Stimulated activated naive CD4-positive, alpha-beta T cell (primary cell): ENCODE measurements at regions not wholly inside any gene's neighbourhood (a gene's known extent, or its start where the extent isn't known, plus 50 kb on each side); places are given as distances from the start of the nearest gene placed in this dataset.
A peak's percentile ranks its signal among the peaks of the same experiment; 100 is the strongest.

Experiments used
- DNase-seq, 6 experiments: peaks; one replicate each; lab custom pipeline; 2025; lab: John Stamatoyannopoulos, UW

DNA sequence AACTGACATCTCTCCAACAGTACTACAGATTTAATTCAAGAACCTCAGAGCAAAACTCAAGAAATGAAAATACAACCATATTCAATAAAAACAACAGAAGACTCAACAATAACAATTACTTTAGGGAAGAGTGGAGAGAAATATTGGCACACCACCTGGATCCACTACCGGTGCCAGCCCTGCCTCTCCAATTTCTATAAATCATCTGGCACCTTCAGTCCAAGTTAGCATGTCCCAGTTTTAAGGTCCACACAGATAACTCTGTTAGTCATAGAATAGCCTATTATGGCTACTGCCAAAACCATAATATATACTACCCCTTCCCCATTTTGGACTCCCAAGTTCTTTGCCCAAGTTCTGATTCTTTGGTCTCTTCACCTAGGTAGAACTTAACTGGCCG is 69.9 kb upstream of the PSMA6 start:
- no peak for DNase-seq

DNA sequence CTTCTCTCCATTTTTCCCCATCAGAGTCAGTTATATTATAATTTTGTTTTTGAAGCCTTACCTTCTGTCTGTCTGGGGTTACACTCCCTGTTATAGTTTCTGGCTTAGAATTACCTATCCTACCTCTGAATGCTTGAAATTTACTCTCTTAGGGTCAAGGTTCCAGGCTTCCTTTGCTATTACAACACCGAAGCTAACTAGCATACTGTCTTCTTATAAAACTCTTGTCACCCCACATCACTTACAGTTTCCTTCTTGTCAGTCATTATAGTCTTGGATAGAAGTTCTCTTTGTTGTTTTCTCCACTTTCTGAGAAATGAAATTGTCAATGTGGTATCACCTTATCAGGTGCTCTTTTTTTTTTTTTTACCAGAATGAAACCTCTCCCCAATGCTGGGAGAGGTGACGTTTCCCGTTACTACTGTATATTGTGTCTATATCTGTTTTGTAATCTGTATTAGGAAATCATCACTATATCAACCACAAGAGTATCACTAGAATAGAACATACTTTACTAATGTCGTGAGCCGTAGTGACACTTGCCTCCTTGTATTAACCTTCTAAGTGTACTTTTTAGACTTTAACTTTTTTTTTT is 69.2 kb upstream of the PSMA6 start:
- DNase-seq, result no peak

DNA sequence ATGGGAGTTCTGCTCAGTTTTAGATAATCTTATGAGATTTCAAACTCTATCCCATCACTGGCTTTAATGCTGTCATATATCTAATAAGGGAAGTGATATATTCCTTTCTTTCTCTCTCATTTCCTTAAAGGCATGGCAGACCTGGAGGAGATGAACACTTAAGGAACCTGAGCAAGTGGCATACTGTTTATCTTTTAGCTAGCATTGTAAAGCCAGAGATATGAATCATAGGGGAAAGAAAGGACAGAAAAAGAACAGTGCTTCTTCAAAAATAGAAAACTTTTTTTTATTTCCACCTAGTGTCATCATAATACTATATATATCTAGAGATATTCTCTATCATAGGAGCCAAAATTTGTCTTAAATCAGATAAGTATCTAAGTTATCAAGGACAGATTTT is 68.3 kb upstream of the PSMA6 start:
- DNase-seq, result no peak

DNA sequence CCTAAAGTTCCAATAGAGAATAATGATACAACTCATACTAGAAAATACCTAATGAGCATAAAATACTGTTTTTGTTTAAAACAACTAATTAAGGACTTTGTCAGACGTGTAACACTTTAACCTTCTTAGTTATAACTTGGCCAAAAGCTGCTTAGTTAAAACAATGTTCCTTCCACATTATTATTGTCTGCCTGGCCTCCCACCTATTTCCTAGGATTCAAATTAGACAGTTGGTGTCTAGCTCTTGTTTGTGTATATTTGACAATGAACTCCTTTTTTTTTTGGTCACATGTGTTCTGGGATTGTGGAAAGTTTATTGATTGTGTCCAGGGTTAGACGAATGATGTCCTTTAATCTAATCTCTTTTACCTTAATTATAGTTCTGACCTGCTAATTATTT is 67.6 kb upstream of the PSMA6 start:
- no peak for DNase-seq

DNA sequence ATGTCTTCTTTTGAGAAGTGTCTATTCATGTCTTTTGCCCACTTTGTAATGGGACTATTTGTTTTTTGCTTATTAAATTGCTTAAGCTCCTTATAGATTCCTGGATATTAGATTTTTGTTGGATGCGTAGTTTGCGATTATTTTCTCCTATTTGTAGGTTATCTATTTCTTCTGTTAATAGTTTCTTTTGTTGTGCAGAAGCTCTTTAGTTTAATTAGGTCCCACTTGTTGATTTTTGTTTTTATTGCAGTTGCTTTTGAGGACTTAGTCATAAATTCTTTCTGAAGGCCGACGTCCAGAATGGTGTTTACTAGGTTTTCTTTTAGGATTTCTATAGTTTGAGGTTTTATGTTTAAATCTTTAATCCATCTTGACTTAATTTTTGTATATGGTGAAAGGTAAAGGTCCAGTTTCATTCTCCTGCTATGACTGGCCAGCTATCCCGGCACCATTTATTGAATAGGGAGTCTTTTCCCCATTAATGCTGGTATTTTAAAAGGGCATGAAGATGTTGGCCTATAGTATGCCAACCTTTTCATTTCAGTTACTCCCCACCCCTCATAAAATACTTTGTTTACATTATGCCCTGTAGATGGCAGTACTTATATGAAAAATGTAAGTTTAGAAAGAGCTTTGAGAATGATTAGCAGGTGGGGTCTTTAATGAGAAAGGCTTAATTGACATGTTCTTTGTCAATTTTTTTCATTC is 62.9 kb upstream of the PSMA6 start:
- peak in 3 of 6 experiments; percentile 12 to 26 (median 17) for DNase-seq

DNA sequence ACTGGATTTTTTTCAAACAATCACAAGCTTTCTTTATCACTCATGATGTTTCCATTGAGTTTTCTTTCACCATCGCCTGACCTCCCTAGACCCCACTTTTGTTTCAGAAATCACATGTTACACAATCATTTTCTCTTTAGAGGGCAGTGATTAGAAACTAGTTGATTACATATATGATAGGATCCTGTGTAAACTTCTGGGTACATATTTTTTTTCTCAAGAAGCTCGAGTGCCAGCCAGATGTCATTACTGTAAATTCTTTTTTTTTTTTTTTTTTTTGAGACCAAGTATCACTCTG is 62.4 kb upstream of the PSMA6 start:
- no peak for DNase-seq

DNA sequence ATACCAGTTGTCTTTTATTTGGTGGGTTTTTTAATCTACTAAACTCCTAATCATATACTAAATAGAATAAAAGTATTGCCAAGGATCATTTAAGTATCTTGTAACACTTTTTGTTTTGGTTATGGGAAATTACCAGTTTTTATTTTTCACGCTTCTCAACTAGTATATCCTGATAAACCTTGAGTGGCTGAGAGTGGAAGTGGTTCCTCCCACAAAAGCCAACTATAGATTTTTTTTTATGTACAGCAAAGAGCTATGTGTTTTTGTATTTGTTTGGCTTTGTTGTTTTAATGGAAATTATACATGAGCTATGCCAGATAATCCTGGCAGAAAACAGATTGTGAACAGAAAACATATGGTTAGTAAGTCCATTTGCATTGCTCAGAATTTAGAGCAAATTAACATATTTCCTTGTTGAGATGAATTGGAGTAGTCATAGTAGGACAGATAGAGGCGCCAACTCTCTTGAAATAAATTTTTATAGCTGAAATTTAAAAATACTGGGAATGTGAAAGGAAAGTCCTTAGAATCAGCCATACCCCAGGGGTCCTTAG is 60.9 kb upstream of the PSMA6 start:
- DNase-seq, result no peak

DNA sequence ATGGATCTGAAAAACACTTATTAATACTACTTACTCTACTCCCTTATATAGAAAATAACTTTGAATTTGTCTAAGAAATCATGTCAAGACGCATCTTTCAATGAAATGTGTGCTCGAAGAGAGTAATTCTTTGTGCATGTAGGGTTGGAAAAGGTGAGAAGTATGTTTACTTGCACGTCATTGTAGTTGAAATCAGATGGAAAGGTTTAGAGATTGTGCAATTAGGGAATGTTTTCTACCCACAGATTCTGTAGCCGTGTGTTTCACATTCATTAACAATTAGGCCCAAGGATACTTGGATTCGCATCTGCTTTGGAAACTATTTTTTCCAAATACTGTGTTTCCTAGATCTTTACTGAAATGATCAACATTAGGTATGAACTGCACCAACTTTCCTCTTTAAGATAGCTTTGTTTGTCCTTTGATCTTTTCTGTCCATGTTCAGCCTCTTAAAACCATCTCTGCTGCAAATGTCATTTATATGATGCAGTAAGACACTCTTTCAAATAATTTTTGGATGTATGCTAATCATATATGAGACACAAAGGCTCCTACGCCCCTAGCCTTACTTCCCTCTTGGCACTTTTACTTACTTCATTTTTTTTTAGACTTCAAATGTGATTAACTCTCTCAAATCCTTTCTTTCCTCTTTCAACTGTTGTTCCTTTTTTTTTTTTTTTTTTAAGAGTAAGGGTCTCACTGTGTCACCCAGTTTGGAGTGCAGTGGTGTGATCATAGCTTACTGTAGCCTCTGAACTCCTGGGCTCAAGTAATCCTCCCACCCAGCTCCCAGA is 58.0 kb upstream of the PSMA6 start:
- no peak for DNase-seq

DNA sequence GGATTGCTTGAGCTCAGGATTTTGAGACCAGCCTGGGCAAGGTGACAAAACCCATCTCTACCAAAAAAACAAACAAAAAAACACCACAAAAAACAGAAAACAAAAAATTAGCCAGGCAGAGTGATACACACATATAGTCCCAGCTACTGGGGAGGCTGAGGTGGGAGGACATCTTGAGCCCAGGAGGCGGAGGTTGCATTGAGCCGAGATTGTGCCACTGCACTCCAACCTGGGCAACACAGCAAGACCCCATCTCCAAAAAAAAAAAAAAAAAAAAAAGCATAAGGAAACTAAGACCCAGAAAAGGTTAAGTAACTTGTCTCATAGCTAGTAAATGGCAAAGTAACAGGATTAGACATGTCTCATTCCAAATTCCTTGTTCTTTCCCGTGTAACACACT is 56.3 kb upstream of the PSMA6 start:
- no peak for DNase-seq

DNA sequence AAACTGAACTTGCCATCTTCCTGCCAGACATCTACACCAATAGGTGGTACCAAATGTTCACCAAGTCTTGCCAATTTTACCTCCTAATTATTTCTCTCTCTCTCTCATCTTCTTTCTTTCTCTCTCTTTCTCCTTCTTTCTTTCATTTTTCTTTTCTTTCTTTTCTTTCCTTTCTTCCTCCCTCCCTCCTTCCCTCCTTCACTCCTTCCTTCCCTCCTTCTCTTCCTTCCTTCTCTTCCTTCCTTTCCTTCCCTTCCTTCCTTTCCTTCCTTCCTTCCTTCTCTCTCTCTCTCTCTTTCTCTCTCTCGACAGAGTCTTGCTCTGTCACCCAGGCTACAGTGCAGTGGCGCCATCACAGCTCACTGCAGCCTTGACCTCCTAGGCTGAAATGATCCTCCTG is 55.4 kb upstream of the PSMA6 start:
- no peak for DNase-seq

DNA sequence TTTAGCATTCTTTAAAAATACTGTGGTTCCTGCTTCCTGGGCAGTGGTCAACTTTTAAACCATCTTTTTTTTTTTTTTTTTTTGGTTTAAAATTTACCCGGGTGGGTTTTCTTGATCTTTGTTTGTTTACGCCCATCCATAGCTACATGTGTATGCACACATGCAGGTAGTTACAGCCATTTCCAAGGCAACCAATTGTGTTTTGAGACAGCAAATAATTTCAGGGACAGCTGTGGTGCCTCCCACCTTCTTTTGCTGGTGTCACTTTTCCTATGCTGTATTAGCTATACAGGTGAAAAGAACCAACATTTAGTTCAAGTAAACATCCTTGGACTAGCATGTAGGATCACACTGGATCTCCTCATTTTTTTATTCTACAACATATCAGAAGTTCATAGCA is 52.0 kb upstream of the PSMA6 start:
- DNase-seq, result no peak
